OCI-LY3 (cell line): ENCODE measurements at regions not wholly inside any gene's neighbourhood (a gene's known extent, or its start where the extent isn't known, plus 50 kb on each side); places are given as distances from the start of the nearest gene placed in this dataset.

Experiments used
- EZH2phosphoT487 ChIP-seq: fragments of 200-600 bp; shearing (Covaris generic); IDR thresholded peaks from 2 replicates; pipeline ENCODE4 v1.6.1; 2018; ENCODE audit warnings: antibody characterized with exemption, mixed run types, low read depth
- TF ChIP-seq, protein P1 (sequence below): fragments of 200-600, 300-600 bp; sonication (generic); IDR thresholded peaks from 2 replicates; pipeline ENCODE4 v1.5.1; 2014; ENCODE audit warnings: antibody characterized with exemption, low read length, low read depth

- TF ChIP-seq, protein P1, sequence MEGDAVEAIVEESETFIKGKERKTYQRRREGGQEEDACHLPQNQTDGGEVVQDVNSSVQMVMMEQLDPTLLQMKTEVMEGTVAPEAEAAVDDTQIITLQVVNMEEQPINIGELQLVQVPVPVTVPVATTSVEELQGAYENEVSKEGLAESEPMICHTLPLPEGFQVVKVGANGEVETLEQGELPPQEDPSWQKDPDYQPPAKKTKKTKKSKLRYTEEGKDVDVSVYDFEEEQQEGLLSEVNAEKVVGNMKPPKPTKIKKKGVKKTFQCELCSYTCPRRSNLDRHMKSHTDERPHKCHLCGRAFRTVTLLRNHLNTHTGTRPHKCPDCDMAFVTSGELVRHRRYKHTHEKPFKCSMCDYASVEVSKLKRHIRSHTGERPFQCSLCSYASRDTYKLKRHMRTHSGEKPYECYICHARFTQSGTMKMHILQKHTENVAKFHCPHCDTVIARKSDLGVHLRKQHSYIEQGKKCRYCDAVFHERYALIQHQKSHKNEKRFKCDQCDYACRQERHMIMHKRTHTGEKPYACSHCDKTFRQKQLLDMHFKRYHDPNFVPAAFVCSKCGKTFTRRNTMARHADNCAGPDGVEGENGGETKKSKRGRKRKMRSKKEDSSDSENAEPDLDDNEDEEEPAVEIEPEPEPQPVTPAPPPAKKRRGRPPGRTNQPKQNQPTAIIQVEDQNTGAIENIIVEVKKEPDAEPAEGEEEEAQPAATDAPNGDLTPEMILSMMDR: no peak
- TF ChIP-seq EZH2phosphoT487: no peak
These were observed 64.4 kb upstream of the FUT8 start for GRCh38 chr14:65348137-65348536.
